Stomach smooth muscle (tissue), 2 donors: ENCODE measurements at regions not wholly inside any gene's neighbourhood (a gene's known extent, or its start where the extent isn't known, plus 50 kb on each side); places are given as distances from the start of the nearest gene placed in this dataset.

Source experiments
- H3K27ac ChIP-seq: one replicate; pipeline ENCODE4 v1.7.0; 2013; ENCODE audit warnings: mild to moderate bottlenecking, low read length, inconsistent platforms
- H3K27me3 ChIP-seq, 2 donors: one replicate each; pipeline ENCODE4 v1.7.0; 2013; ENCODE audit warnings: low read length in 2 of 2; ENCODE audit not compliant: insufficient read depth in 2 of 2, control insufficient read depth in 1 of 2
- H3K36me3 ChIP-seq, 2 donors: one replicate each; pipeline ENCODE4 v1.7.0; 2013; ENCODE audit warnings: low read length in 2 of 2; ENCODE audit not compliant: control insufficient read depth in 2 of 2, insufficient read depth in 2 of 2
- H3K4me1 ChIP-seq: one replicate; pipeline ENCODE4 v1.7.0; 2013; ENCODE audit warnings: low read length; ENCODE audit not compliant: control insufficient read depth, insufficient read depth
- H3K4me3 ChIP-seq, 2 donors: one replicate each; pipeline ENCODE4 v1.7.0; 2013; ENCODE audit warnings: low read length in 2 of 2
- H3K9ac ChIP-seq, 2 donors: one replicate each; pipeline ENCODE4 v1.7.0; 2013; ENCODE audit warnings: low read length in 2 of 2, mild to moderate bottlenecking in 1 of 2
- H3K9me3 ChIP-seq, 2 donors: one replicate each; pipeline ENCODE4 v1.7.0; 2013; ENCODE audit warnings: low read length in 2 of 2; ENCODE audit not compliant: control insufficient read depth in 2 of 2
- donor health status: healthy.
- donor health status: Pancreatic carcinoma.

DNA sequence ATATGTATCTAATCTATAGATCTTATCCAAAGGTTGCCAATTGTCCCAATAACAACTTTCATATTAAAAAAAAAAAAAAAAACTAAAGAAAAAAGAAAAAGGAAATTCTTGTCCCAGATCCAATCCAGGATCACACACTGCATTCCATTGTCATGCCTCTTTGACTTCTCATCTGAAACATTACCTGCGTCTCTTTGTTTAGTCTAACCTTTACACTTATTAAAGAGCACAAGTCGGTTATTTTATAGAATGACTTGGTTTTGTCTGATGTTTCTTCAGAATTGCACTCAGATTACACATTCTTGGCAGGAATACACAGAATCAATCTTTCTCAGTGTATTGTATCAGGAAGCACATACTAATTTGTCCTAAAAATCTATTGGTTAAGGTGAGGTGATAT lies 392.5 kb upstream of the KLHL29 start:
- Histone ChIP-seq H3K4me1 (peaks cover 3% of the 10 kb centered on the region), H3K36me3 (no peaks in the 10 kb centered on the region), H3K27me3 (no peaks in the 10 kb centered on the region), H3K4me3 (no peak overlapping the region), H3K9me3 (no peaks in the 10 kb centered on the region), H3K27ac (no peak overlapping the region), H3K9ac (no peak overlapping the region)

DNA sequence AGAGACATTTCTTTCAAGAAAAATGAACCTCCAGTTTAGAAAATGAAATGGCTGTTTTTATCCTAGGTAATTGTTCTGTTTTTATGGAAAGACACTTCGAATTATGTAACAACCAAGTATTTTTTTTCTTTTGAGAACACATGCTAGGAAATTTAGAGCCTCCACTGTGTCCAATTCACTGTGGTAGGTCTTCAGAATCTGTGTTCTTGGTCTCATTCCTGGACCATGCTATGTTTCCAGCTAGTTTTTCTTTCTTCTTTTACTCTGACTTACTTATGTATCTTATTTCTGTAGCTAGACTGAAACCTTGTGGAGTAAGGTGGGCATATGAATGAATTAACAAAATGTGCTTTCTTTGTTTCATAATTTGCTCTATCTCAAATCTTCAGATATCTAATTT lies 391.7 kb upstream of the KLHL29 start:
- no peak overlapping the region for H3K4me3 ChIP-seq
- H3K27me3 ChIP-seq: no peaks in the 10 kb centered on the region
- H3K36me3 ChIP-seq: no peaks in the 10 kb centered on the region
- peaks cover 3% of the 10 kb centered on the region for H3K4me1 ChIP-seq
- H3K27ac ChIP-seq: no peak overlapping the region
- no peak overlapping the region for H3K9ac ChIP-seq
- no peaks in the 10 kb centered on the region for H3K9me3 ChIP-seq

DNA sequence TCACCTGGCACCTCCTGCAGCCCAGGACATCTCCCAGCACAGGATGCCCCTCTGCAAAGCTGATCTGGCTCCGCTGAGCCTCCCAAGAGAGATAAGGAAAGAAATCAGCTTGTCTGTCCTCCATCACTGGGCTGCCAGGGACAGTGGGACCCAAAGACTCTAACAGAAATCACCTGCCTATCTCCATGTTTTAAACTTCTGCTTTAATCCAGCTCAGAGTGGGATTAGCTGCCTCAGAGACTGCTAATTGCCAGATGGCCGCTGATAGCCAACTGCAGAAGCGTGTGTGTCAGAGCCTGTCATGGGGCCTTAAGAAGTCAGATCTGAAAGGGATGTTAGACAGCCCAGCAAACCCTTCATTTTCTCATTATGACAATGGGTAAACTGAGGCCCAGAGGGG lies 389.4 kb upstream of the KLHL29 start:
- H3K27me3 ChIP-seq: no peaks in the 10 kb centered on the region
- peaks cover 3% of the 10 kb centered on the region for H3K4me1 ChIP-seq

DNA sequence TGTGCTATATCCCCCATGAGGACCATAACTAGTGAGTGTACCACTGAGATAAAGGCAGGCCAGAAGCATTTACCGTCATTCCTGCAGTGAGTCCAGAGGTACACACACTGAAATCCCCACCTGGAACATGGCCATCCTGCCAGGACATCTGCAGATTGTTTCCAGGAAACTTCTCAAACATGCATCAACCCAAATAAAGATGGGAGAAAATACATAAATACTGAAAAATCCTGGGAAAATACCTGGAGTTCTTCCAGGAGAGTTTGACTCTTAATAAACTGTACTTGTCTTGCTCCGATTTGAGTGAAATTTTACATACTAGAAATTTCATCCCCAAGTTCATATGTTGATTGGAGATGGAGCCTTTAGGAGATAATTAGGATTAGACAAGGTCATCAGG lies 388.1 kb upstream of the KLHL29 start:
- Histone ChIP-seq H3K27ac (no peak overlapping the region), H3K9ac (no peak overlapping the region)

More for the DNA sequence above, 389.4 kb upstream of the KLHL29 start:
- Histone ChIP-seq H3K9ac (no peak overlapping the region), H3K4me3 (no peak overlapping the region), H3K36me3 (no peaks in the 10 kb centered on the region), H3K9me3 (no peaks in the 10 kb centered on the region), H3K27ac (no peak overlapping the region)

DNA sequence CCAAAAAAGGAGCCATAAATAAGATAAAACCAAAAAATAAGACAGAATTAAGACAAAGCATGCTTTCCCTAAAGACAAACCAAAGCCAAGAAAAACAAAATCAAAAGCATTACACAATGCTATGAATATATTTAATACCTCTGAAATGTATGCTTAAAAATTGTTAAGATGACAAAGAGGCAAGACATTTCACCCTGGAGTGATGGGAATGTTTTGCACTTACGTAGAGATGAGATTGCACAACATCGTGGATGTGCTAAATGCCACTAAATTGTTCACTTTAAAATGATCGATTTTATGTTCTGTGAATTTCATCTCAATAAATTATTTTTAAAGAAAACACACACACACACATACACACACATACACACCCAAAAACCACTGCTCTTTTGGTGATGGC lies 386.6 kb upstream of the KLHL29 start:
- Histone ChIP-seq H3K27me3 (no peaks in the 10 kb centered on the region), H3K27ac (no peak overlapping the region), H3K4me1 (peaks cover 3% of the 10 kb centered on the region), H3K4me3 (no peak overlapping the region), H3K9ac (no peak overlapping the region), H3K9me3 (no peaks in the 10 kb centered on the region), H3K36me3 (no peaks in the 10 kb centered on the region)

More for the DNA sequence above, 388.1 kb upstream of the KLHL29 start:
- Histone ChIP-seq H3K4me3 (no peak overlapping the region), H3K27me3 (no peaks in the 10 kb centered on the region), H3K4me1 (peaks cover 3% of the 10 kb centered on the region), H3K9me3 (no peaks in the 10 kb centered on the region), H3K36me3 (no peaks in the 10 kb centered on the region)

DNA sequence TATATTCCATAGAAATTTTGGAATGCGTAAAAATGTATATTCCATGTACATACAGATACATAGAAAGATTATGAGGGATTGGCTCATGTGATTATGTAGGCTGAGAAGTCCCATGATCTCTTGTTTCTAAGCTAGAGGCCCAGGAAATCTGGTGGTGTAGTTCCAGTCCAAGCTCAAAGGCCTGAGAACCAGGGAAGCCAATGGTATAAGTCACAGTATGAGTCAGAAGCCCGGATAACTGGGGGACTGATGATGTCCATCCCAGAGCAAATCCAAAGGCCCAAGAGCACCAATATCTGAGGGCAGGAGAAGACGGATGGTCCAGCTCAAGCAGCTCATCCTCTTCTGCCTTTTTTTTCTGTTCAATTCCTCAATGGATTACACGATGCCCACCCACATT lies 385.0 kb upstream of the KLHL29 start:
- Histone ChIP-seq H3K27ac (no peak overlapping the region), H3K27me3 (no peaks in the 10 kb centered on the region), H3K9ac (no peak overlapping the region), H3K4me1 (peaks cover 3% of the 10 kb centered on the region), H3K4me3 (no peak overlapping the region), H3K9me3 (no peaks in the 10 kb centered on the region), H3K36me3 (no peaks in the 10 kb centered on the region)

DNA sequence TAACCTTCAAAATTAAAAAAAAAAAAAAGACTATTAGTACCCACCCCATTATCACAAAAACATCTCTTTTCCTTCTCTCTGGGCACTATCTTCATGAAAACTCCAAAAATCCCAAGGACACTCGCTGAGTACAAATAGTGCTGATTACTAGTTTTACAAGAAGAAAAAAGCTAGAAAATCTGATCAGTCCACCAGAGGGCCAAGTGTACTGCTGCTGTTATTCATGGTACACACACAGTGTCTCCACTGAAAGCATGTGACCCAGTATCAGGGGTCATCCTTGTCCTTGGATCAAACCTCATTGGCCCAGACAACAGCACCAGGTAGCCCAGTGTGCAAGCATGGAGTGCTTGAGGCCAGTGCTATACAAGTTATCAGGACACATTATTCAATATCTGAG lies 382.7 kb upstream of the KLHL29 start:
- H3K4me3 ChIP-seq: no peak overlapping the region
- no peak overlapping the region for H3K27ac ChIP-seq
- no peaks in the 10 kb centered on the region for H3K36me3 ChIP-seq
- no peaks in the 10 kb centered on the region for H3K4me1 ChIP-seq
- no peak overlapping the region for H3K9ac ChIP-seq
- H3K9me3 ChIP-seq: no peaks in the 10 kb centered on the region
- no peaks in the 10 kb centered on the region for H3K27me3 ChIP-seq

DNA sequence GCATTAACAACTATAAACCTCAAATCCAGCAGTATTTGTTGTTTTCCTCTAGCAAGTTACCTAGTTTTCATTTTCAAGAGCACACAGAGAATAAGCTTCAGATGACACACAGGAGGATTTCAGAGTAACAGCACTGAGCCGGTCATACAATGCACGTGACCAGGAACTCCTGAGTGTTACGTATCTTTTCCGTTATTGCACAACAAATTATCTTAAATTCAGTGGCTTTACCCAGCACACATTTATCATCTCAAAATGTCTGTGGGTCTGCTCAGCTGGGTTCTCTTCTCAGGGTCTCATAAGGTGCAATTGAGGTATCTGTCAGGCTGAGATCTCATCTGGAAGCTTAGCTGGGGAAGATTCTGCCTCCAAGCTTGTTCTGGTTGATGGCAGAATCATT lies 379.5 kb upstream of the KLHL29 start:
- Histone ChIP-seq H3K9me3 (no peaks in the 10 kb centered on the region), H3K4me3 (no peak overlapping the region), H3K9ac (no peak overlapping the region), H3K4me1 (peaks cover 11% of the 10 kb centered on the region), H3K36me3 (no peaks in the 10 kb centered on the region), H3K27ac (no peak overlapping the region), H3K27me3 (no peaks in the 10 kb centered on the region)

DNA sequence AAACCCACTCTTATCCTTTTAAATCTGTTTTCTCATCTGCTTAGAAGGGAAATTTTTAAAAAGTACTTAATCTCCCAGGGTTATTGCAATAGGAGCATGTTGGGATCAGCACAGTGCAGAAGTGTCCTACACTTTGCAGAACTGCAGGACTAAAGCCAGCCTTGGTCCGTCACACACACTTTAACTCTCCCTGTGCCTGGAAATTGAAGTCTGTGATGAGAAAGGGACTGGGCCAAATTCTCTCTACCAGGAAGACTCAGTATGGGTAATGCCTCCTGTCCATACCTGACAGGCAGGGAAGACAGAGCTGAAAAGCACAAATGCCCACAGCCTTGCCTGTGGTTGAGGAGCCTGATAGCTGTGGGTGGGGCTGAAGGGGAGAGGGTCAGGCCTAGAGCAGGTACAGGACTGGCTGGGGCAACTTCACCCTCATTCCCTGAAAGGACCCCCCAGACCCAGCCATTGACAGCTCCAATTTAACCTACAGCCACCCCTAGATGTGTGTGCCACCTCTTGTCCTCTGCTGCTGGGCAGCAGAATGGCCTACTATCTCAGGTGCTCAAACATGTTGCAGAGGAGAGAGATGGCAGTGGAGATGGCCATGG lies 377.2 kb upstream of the KLHL29 start:
- Histone ChIP-seq H3K4me1 (peaks cover 11% of the 10 kb centered on the region), H3K9me3 (no peaks in the 10 kb centered on the region), H3K27me3 (no peaks in the 10 kb centered on the region), H3K27ac (no peak overlapping the region), H3K4me3 (no peak overlapping the region), H3K36me3 (no peaks in the 10 kb centered on the region), H3K9ac (no peak overlapping the region)

DNA sequence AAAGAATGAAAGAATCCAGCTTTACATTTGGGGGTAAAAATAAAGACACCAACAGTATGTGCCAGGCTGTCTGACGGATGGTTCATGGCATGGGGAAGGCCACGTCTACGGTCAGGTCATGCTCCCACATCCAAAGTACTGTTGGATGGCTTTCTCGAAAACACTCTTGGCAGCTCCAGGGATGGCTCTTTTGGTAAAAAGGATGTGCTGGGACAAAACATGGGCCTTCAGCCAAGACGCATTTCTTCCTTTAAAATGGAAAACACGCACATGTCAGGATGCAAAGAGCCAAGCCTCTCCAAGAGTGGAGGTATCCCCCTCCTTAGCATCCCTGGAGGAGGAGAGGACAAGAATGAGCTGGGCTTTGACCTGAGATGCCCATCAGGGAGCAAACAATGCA lies 376.5 kb upstream of the KLHL29 start:
- Histone ChIP-seq H3K9me3 (no peaks in the 10 kb centered on the region), H3K4me3 (no peak overlapping the region), H3K27ac (no peak overlapping the region), H3K9ac (no peak overlapping the region), H3K36me3 (no peaks in the 10 kb centered on the region), H3K4me1 (peaks cover 11% of the 10 kb centered on the region), H3K27me3 (no peaks in the 10 kb centered on the region)

DNA sequence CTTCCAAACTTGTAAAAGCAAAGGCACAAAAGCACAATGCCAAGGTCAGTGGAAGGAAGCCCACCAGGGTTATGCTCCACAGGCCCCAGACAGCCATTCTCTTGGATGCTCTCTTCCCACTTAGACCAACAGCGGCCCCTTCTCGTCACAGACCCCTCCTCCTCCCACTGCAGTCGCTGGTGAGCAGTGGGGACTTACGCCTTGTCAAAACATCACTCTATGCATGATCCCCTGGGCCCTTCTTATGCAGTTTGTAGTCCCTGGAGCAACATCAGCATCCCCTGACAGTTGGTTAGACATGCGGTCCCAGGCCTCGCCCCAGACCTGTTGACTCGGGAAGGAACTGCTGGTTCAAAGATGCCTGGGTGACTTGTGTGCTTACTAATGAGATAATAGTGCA lies 376.0 kb upstream of the KLHL29 start:
- no peaks in the 10 kb centered on the region for H3K9me3 ChIP-seq
- no peak overlapping the region for H3K9ac ChIP-seq
- no peak overlapping the region for H3K4me3 ChIP-seq
- no peak overlapping the region for H3K27ac ChIP-seq
- H3K27me3 ChIP-seq: no peaks in the 10 kb centered on the region
- no peaks in the 10 kb centered on the region for H3K36me3 ChIP-seq
- H3K4me1 ChIP-seq: peaks cover 11% of the 10 kb centered on the region
